Osteocyte (in vitro differentiated cells): ENCODE measurements at regions not wholly inside any gene's neighbourhood (a gene's known extent, or its start where the extent isn't known, plus 50 kb on each side); places are given as distances from the start of the nearest gene placed in this dataset.

Experiments
- DNase-seq: peaks from one replicate; pipeline ENCODE4 v3.0.0; 2021; ENCODE audit warnings: mixed read lengths; ENCODE audit not compliant: unreplicated experiment; ENCODE audit errors: extremely low spot score
- H3K27ac Mint-ChIP-seq: one replicate; pipeline ENCODE4 v1.8.0; 2021; ENCODE audit warnings: mild to moderate bottlenecking, mixed read lengths; ENCODE audit not compliant: unreplicated experiment
- H3K27me3 Mint-ChIP-seq: one replicate; pipeline ENCODE4 v1.8.0; 2021; ENCODE audit warnings: mixed read lengths; ENCODE audit not compliant: unreplicated experiment
- H3K36me3 Mint-ChIP-seq: one replicate; pipeline ENCODE4 v1.8.0; 2021; ENCODE audit warnings: mixed read lengths; ENCODE audit not compliant: unreplicated experiment
- H3K4me1 Mint-ChIP-seq: one replicate; pipeline ENCODE4 v1.8.0; 2021; ENCODE audit warnings: mixed read lengths; ENCODE audit not compliant: unreplicated experiment
- H3K4me3 Mint-ChIP-seq: one replicate; pipeline ENCODE4 v1.8.0; 2021; ENCODE audit warnings: mild to moderate bottlenecking, moderate library complexity, mixed read lengths; ENCODE audit not compliant: unreplicated experiment
- H3K9me3 Mint-ChIP-seq: one replicate; pipeline ENCODE4 v1.8.0; 2021; ENCODE audit warnings: mixed read lengths; ENCODE audit not compliant: unreplicated experiment
- CTCF ChIP-seq: fragments of 200-600 bp; sonication (generic); IDR thresholded peaks from 2 replicates; pipeline ENCODE4 v1.5.0; 2021; ENCODE audit warnings: antibody characterized with exemption, mild to moderate bottlenecking, moderate library complexity

GRCh38 chr5:33049842-33050241, 338.7 kb downstream of the NPR3 start:
- H3K27me3 Mint-ChIP-seq = no peaks in the 10 kb centered on the region
- H3K36me3 Mint-ChIP-seq = no peaks in the 10 kb centered on the region
- H3K4me3 Mint-ChIP-seq = no peak overlapping the region
- H3K4me1 Mint-ChIP-seq = peaks cover 24% of the 10 kb centered on the region
- H3K27ac Mint-ChIP-seq = no peak overlapping the region
- no peak for TF ChIP-seq CTCF
- DNase-seq = no peak
- H3K9me3 Mint-ChIP-seq = peaks cover 22% of the 10 kb centered on the region

GRCh38 chr5:33059081-33059480, 348.0 kb downstream of the NPR3 start:
- DNase-seq = no peak
- peaks cover 17% of the 10 kb centered on the region for H3K9me3 Mint-ChIP-seq
- no peak overlapping the region for H3K4me3 Mint-ChIP-seq
- no peaks in the 10 kb centered on the region for H3K4me1 Mint-ChIP-seq
- TF ChIP-seq CTCF = no peak
- no peaks in the 10 kb centered on the region for H3K27me3 Mint-ChIP-seq
- no peak overlapping the region for H3K27ac Mint-ChIP-seq
- H3K36me3 Mint-ChIP-seq = peaks cover 2% of the 10 kb centered on the region

GRCh38 chr5:33065131-33065530, 354.0 kb downstream of the NPR3 start:
- no peaks in the 10 kb centered on the region for H3K27me3 Mint-ChIP-seq
- no peak overlapping the region for H3K4me3 Mint-ChIP-seq
- H3K9me3 Mint-ChIP-seq = no peaks in the 10 kb centered on the region
- TF ChIP-seq CTCF = no peak
- H3K4me1 Mint-ChIP-seq = no peaks in the 10 kb centered on the region
- no peak for DNase-seq
- H3K36me3 Mint-ChIP-seq = no peaks in the 10 kb centered on the region
- no peak overlapping the region for H3K27ac Mint-ChIP-seq

DNA sequence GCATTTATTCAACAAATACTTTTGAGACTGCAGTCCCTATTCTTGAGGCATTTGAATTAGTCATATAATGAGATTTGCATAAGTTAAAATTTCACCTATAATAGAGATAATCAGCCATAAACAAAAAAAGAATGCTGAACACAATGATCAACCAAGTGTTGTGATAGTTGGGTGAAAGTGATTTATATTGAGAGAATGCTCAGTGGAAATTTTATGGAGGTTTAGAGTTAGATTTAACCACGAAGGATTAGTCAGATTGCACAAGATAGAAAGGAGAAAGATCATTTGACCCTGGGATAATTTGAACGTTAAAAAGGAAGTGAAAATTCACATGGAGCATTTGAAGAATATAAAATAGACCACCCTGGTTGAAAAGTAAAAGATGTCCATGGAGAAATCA, 356.2 kb downstream of the NPR3 start:
- H3K4me3 Mint-ChIP-seq = no peak overlapping the region
- TF ChIP-seq CTCF = no peak
- no peaks in the 10 kb centered on the region for H3K4me1 Mint-ChIP-seq
- H3K36me3 Mint-ChIP-seq = no peaks in the 10 kb centered on the region
- DNase-seq = no peak
- H3K27me3 Mint-ChIP-seq = no peaks in the 10 kb centered on the region
- H3K9me3 Mint-ChIP-seq = no peaks in the 10 kb centered on the region
- H3K27ac Mint-ChIP-seq = no peak overlapping the region

GRCh38 chr5:33068786-33069185, 357.7 kb downstream of the NPR3 start:
- no peak for TF ChIP-seq CTCF
- Mint-ChIP-seq H3K27ac (no peak overlapping the region), H3K4me1 (peaks cover under 1% of the 10 kb centered on the region), H3K9me3 (no peaks in the 10 kb centered on the region), H3K4me3 (no peak overlapping the region), H3K27me3 (no peaks in the 10 kb centered on the region), H3K36me3 (no peaks in the 10 kb centered on the region)
- DNase-seq = no peak
